ENCODE measurements at regions not wholly inside any gene's neighbourhood (a gene's known extent, or its start where the extent isn't known, plus 50 kb on each side); places are given as distances from the start of the nearest gene placed in this dataset.

GRCh38 chr11:105333153-105333552 is 193.6 kb upstream of the CARD18 start:
- Histone ChIP-seq H3K4me3 (ENCODE audit: low read depth, low read length) (no peak overlapping the region), H3K36me3 (ENCODE audit: control insufficient read depth, insufficient read depth, low read length) (no peaks in the 10 kb centered on the region), H3K27me3 (ENCODE audit: control insufficient read depth, insufficient read depth, low read length) (no peaks in the 10 kb centered on the region)
- no peak for TF ChIP-seq CTCF (IDR thresholded peaks at IDR 0.05; ENCODE audit: insufficient read depth, low read length, severe bottlenecking)
- DNase-seq (ENCODE audit: low read depth), result no peak
- no peak for FAIRE-seq

- no peak for DNase-seq (ENCODE audit: low read depth)
- FAIRE-seq, result no peak
- H3K27me3 ChIP-seq (ENCODE audit: control insufficient read depth, insufficient read depth, low read length), result no peaks in the 10 kb centered on the region
- TF ChIP-seq CTCF (IDR thresholded peaks at IDR 0.05; ENCODE audit: insufficient read depth, low read length, severe bottlenecking), result no peak
- H3K4me3 ChIP-seq (ENCODE audit: low read depth, low read length), result no peak overlapping the region
- H3K36me3 ChIP-seq (ENCODE audit: control insufficient read depth, insufficient read depth, low read length), result no peaks in the 10 kb centered on the region
Observed at GRCh38 chr11:105332171-105332570, 192.6 kb upstream of the CARD18 start.

- no peak for DNase-seq (ENCODE audit: low read depth)
- no peaks in the 10 kb centered on the region for H3K36me3 ChIP-seq (ENCODE audit: control insufficient read depth, insufficient read depth, low read length)
- H3K27me3 ChIP-seq (ENCODE audit: control insufficient read depth, insufficient read depth, low read length), result no peaks in the 10 kb centered on the region
- H3K4me3 ChIP-seq (ENCODE audit: low read depth, low read length), result no peak overlapping the region
- no peak for TF ChIP-seq CTCF (IDR thresholded peaks at IDR 0.05; ENCODE audit: insufficient read depth, low read length, severe bottlenecking)
- no peak for FAIRE-seq
Observed at GRCh38 chr11:105328061-105328460, 188.5 kb upstream of the CARD18 start.

GRCh38 chr11:105324156-105324555 is 184.6 kb upstream of the CARD18 start:
- Histone ChIP-seq H3K4me3 (ENCODE audit: low read depth, low read length) (no peak overlapping the region), H3K36me3 (ENCODE audit: control insufficient read depth, insufficient read depth, low read length) (no peaks in the 10 kb centered on the region), H3K27me3 (ENCODE audit: control insufficient read depth, insufficient read depth, low read length) (no peaks in the 10 kb centered on the region)
- no peak for TF ChIP-seq CTCF (IDR thresholded peaks at IDR 0.05; ENCODE audit: insufficient read depth, low read length, severe bottlenecking)
- FAIRE-seq (no peak), DNase-seq (ENCODE audit: low read depth) (no peak)

GRCh38 chr11:105321696-105322095 is 182.1 kb upstream of the CARD18 start:
- Histone ChIP-seq H3K4me3 (ENCODE audit: low read depth, low read length) (no peak overlapping the region), H3K27me3 (ENCODE audit: control insufficient read depth, insufficient read depth, low read length) (no peaks in the 10 kb centered on the region), H3K36me3 (ENCODE audit: control insufficient read depth, insufficient read depth, low read length) (no peaks in the 10 kb centered on the region)
- DNase-seq (ENCODE audit: low read depth), result no peak
- no peak for TF ChIP-seq CTCF (IDR thresholded peaks at IDR 0.05; ENCODE audit: insufficient read depth, low read length, severe bottlenecking)
- no peak for FAIRE-seq

GRCh38 chr11:105315287-105315686 is 175.7 kb upstream of the CARD18 start:
- no peak overlapping the region for H3K4me3 ChIP-seq (ENCODE audit: low read depth, low read length)
- H3K27me3 ChIP-seq (ENCODE audit: control insufficient read depth, insufficient read depth, low read length), result no peaks in the 10 kb centered on the region
- peak; percentile 35 for TF ChIP-seq CTCF (IDR thresholded peaks at IDR 0.05; ENCODE audit: insufficient read depth, low read length, severe bottlenecking)
- no peaks in the 10 kb centered on the region for H3K36me3 ChIP-seq (ENCODE audit: control insufficient read depth, insufficient read depth, low read length)
- FAIRE-seq (no peak), DNase-seq (ENCODE audit: low read depth) (peak; percentile 29)
